HEK293 (cell line): ENCODE measurements at regions not wholly inside any gene's neighbourhood (a gene's known extent, or its start where the extent isn't known, plus 50 kb on each side); places are given as distances from the start of the nearest gene placed in this dataset.
A peak's percentile ranks its signal among the peaks of the same experiment; 100 is the strongest.

Experiments used
- CTCF ChIA-PET: fragments of 350-600 bp; formaldehyde crosslinking; extraction: SDS; loops from one replicate; lab custom pipeline; 2021; ENCODE audit warnings: antibody characterized with exemption; lab: Yijun Ruan, JAX
- POLR2A ChIA-PET: fragments of 300-600 bp; formaldehyde crosslinking; extraction: SDS; loops from one replicate; lab custom pipeline; 2020; ENCODE audit warnings: antibody characterized with exemption, inconsistent platforms; lab: Yijun Ruan, JAX
- H3K27ac ChIP-seq: fragments of 200-500 bp; sonication (Bioruptor generic); 2 replicates; pipeline ENCODE4 v1.5.1; 2014; ENCODE audit warnings: low read depth, low read length, control low read depth, inconsistent platforms; ENCODE audit errors: extremely low read depth
- H3K36me3 ChIP-seq, 2 experiments: fragments of 200-500 bp in 1 of 2; sonication (Bioruptor generic) in 1 of 2; 1 replicate in 1 of 2; 2 replicates in 1 of 2; pipeline ENCODE4 v1.5.1; 2014 to 2017; ENCODE audit warnings: inconsistent platforms in 2 of 2, low read length in 2 of 2; ENCODE audit not compliant: control insufficient read depth in 2 of 2, insufficient read depth in 1 of 2
- H3K4me1 ChIP-seq: fragments of 200-500 bp; sonication (Bioruptor generic); 2 replicates; pipeline ENCODE4 v1.5.1; 2014; ENCODE audit warnings: mild to moderate bottlenecking, low read length, inconsistent platforms; ENCODE audit not compliant: control insufficient read depth, insufficient read depth
- H3K4me3 ChIP-seq: 2 replicates; pipeline ENCODE4 v1.5.1; 2011; ENCODE audit warnings: low read depth, mild to moderate bottlenecking, control low read depth, low read length, moderate library complexity
- H3K9me3 ChIP-seq: fragments of 200-500 bp; sonication (Bioruptor generic); 2 replicates; pipeline ENCODE4 v1.5.1; 2014; ENCODE audit warnings: low read depth, low read length, inconsistent platforms; ENCODE audit not compliant: control insufficient read depth, insufficient read depth
- ATF2 ChIP-seq: fragments of 450-650 bp; formaldehyde crosslinking; IDR thresholded peaks from 2 replicates; pipeline ENCODE4 v1.5.1; 2016; ENCODE audit warnings: missing biosample characterization, missing genetic modification characterization, low read depth
- PRDM1 ChIP-seq: fragments of 450-650 bp; formaldehyde crosslinking; IDR thresholded peaks from 2 replicates; pipeline ENCODE4; 2016; ENCODE audit warnings: missing biosample characterization, missing genetic modification characterization
- YY1 ChIP-seq: fragments of 450-650 bp; formaldehyde crosslinking; IDR thresholded peaks from 2 replicates; pipeline ENCODE4 v1.5.1; 2018; ENCODE audit warnings: missing biosample characterization, missing genetic modification characterization
- ZBTB49 ChIP-seq: fragments of 450-650 bp; formaldehyde crosslinking; IDR thresholded peaks from 2 replicates; pipeline ENCODE4 v1.5.1; 2016; ENCODE audit warnings: missing biosample characterization, missing genetic modification characterization, low read depth
- ZNF121 ChIP-seq: fragments of 450-650 bp; formaldehyde crosslinking; IDR thresholded peaks from 2 replicates; pipeline ENCODE4 v1.5.1; 2016; ENCODE audit warnings: missing biosample characterization, missing genetic modification characterization
- ZNF133 ChIP-seq: fragments of 450-650 bp; formaldehyde crosslinking; IDR thresholded peaks from 2 replicates; pipeline ENCODE4 v1.5.1; 2016; ENCODE audit warnings: missing biosample characterization, missing genetic modification characterization
- ZNF157 ChIP-seq: fragments of 450-650 bp; formaldehyde crosslinking; IDR thresholded peaks from 2 replicates; pipeline ENCODE4 v1.5.1; 2016; ENCODE audit warnings: missing biosample characterization, missing genetic modification characterization
- ZNF184 ChIP-seq: fragments of 450-650 bp; IDR thresholded peaks from 2 replicates; pipeline ENCODE4 v1.5.1; 2018; ENCODE audit warnings: missing biosample characterization, mild to moderate bottlenecking, missing genetic modification characterization
- ZNF202 ChIP-seq: fragments of 450-650 bp; formaldehyde crosslinking; IDR thresholded peaks from 2 replicates; pipeline ENCODE4 v1.5.1; 2016; ENCODE audit warnings: missing biosample characterization, missing genetic modification characterization, borderline replicate concordance
- ZNF221 ChIP-seq: fragments of 450-650 bp; formaldehyde crosslinking; IDR thresholded peaks from 2 replicates; pipeline ENCODE4 v1.5.1; 2017; ENCODE audit warnings: missing biosample characterization, missing genetic modification characterization, borderline replicate concordance
- ZNF23 ChIP-seq: fragments of 450-650 bp; formaldehyde crosslinking; IDR thresholded peaks from 2 replicates; pipeline ENCODE4 v1.5.1; 2016; ENCODE audit warnings: missing biosample characterization, missing genetic modification characterization, borderline replicate concordance
- ZNF239 ChIP-seq: fragments of 450-650 bp; formaldehyde crosslinking; IDR thresholded peaks from 2 replicates; pipeline ENCODE4 v1.5.1; 2016; ENCODE audit warnings: missing biosample characterization, missing genetic modification characterization
- ZNF292 ChIP-seq: fragments of 450-650 bp; formaldehyde crosslinking; IDR thresholded peaks from 2 replicates; pipeline ENCODE4 v1.5.1; 2016; ENCODE audit warnings: low read depth, missing biosample characterization, missing genetic modification characterization, borderline replicate concordance
- ZNF311 ChIP-seq: fragments of 450-650 bp; formaldehyde crosslinking; IDR thresholded peaks from 2 replicates; pipeline ENCODE4 v1.5.1; 2017; ENCODE audit warnings: missing biosample characterization, missing genetic modification characterization, borderline replicate concordance
- ZNF350 ChIP-seq: fragments of 450-650 bp; formaldehyde crosslinking; IDR thresholded peaks from 2 replicates; pipeline ENCODE4 v1.5.0; 2017; ENCODE audit warnings: missing biosample characterization, mild to moderate bottlenecking, missing genetic modification characterization
- ZNF37A ChIP-seq: fragments of 450-650 bp; IDR thresholded peaks from 2 replicates; pipeline ENCODE4 v1.5.1; 2018; ENCODE audit warnings: missing biosample characterization, missing genetic modification characterization
- ZNF416 ChIP-seq: fragments of 450-650 bp; formaldehyde crosslinking; IDR thresholded peaks from 2 replicates; pipeline ENCODE4 v1.5.1; 2016; ENCODE audit warnings: missing biosample characterization, missing genetic modification characterization
- ZNF433 ChIP-seq: fragments of 450-650 bp; formaldehyde crosslinking; IDR thresholded peaks from 2 replicates; pipeline ENCODE4 v1.5.1; 2016; ENCODE audit warnings: missing biosample characterization, missing genetic modification characterization, low read depth
- ZNF518A ChIP-seq: fragments of 450-650 bp; formaldehyde crosslinking; conservative IDR thresholded peaks from 2 replicates; pipeline ENCODE4 v1.5.1; 2016; ENCODE audit warnings: low read depth, missing biosample characterization, missing genetic modification characterization
- ZNF654 ChIP-seq: fragments of 450-650 bp; formaldehyde crosslinking; IDR thresholded peaks from 2 replicates; pipeline ENCODE4 v1.5.1; 2016; ENCODE audit warnings: low read depth, missing biosample characterization, missing genetic modification characterization
- ZNF677 ChIP-seq: fragments of 450-650 bp; IDR thresholded peaks from 2 replicates; pipeline ENCODE4 v1.5.0; 2018; ENCODE audit warnings: missing biosample characterization, mild to moderate bottlenecking, missing genetic modification characterization, moderate library complexity
- ZNF791 ChIP-seq: fragments of 450-650 bp; formaldehyde crosslinking; IDR thresholded peaks from 2 replicates; pipeline ENCODE4 v1.5.1; 2016; ENCODE audit warnings: missing biosample characterization, missing genetic modification characterization
- ZSCAN18 ChIP-seq: fragments of 450-650 bp; formaldehyde crosslinking; IDR thresholded peaks from 2 replicates; pipeline ENCODE4 v1.5.1; 2016; ENCODE audit warnings: missing biosample characterization, missing genetic modification characterization

GRCh38 chr3:17795711-17796110, 53.3 kb upstream of the TBC1D5 start:
- TF ChIP-seq ZNF791 (tag by site-specific recombination) (no peak), ZNF654 (no peak), PRDM1 (tag by site-specific recombination) (peak; percentile 43; the same call in 1 of the 2 replicates), ZNF239 (no peak)
- H3K4me1 ChIP-seq: peaks cover 1% of the 10 kb centered on the region; the same call in 1 of the 2 replicates
- ChIA-PET CTCF (no interaction called here), POLR2A (no interaction called here)
- H3K9me3 ChIP-seq: no peaks in the 10 kb centered on the region
- no peak overlapping the region for H3K27ac ChIP-seq
- no peak overlapping the region for H3K4me3 ChIP-seq
- no peaks in the 10 kb centered on the region for H3K36me3 ChIP-seq

- POLR2A ChIA-PET: no interaction called here
- Histone ChIP-seq H3K4me1 (no peaks in the 10 kb centered on the region), H3K27ac (no peak overlapping the region), H3K4me3 (no peak overlapping the region), H3K36me3 (no peaks in the 10 kb centered on the region), H3K9me3 (no peaks in the 10 kb centered on the region)
- CTCF ChIA-PET: no interaction called here
- TF ChIP-seq ZNF221 (tag by site-specific recombination): no peak
- TF ChIP-seq ZNF121 (tag by site-specific recombination): no peak
- TF ChIP-seq ATF2 (tag by site-specific recombination): no peak
- no peak for TF ChIP-seq ZSCAN18
- TF ChIP-seq ZNF292 (tag by site-specific recombination): no peak
- TF ChIP-seq ZBTB49 (tag by site-specific recombination): no peak
- TF ChIP-seq ZNF37A (tag by site-specific recombination): no peak
- TF ChIP-seq ZNF518A (tag by site-specific recombination): no peak
- TF ChIP-seq ZNF311 (tag by site-specific recombination): no peak
- TF ChIP-seq ZNF133 (tag by site-specific recombination): no peak
- TF ChIP-seq ZNF23 (tag by site-specific recombination): no peak
- no peak for TF ChIP-seq ZNF350 (tag by site-specific recombination)
- no peak for TF ChIP-seq ZNF677
- TF ChIP-seq ZNF157 (tag by site-specific recombination): no peak
- no peak for TF ChIP-seq ZNF202 (tag by site-specific recombination)
- no peak for TF ChIP-seq YY1 (tag by site-specific recombination)
- no peak for TF ChIP-seq ZNF433
- TF ChIP-seq ZNF416 (tag by site-specific recombination): no peak
- TF ChIP-seq ZNF184 (tag by site-specific recombination): no peak
- TF ChIP-seq, all 188 proteins: peak for 0
Observed at GRCh38 chr3:17795280-17795679, 52.8 kb upstream of the TBC1D5 start.
